GM23338 (cell line): ENCODE measurements at regions not wholly inside any gene's neighbourhood (a gene's known extent, or its start where the extent isn't known, plus 50 kb on each side); places are given as distances from the start of the nearest gene placed in this dataset.

Source experiments
- CTCF ChIP-seq, 2 experiments: fragments of 200-600 bp in 1 of 2; sonication (generic) in 1 of 2; conservative IDR thresholded peaks; 2 replicates each; pipeline versions ENCODE4 v1.5.1 to v1.6.1; 2016 to 2017; ENCODE audit warnings: antibody characterized with exemption in 2 of 2, low read depth in 2 of 2, mild to moderate bottlenecking in 2 of 2, moderate library complexity in 1 of 2
- POLR2AphosphoS5 ChIP-seq: IDR thresholded peaks from 2 replicates; pipeline ENCODE4 v1.6.1; 2016; ENCODE audit warnings: antibody characterized with exemption, low read depth

- no peak for TF ChIP-seq CTCF (conservative IDR thresholded peaks at IDR 0.05; ENCODE audit: low read depth in 2 of 2)
- TF ChIP-seq POLR2AphosphoS5 = no peak
Observed at GRCh38 chr4:187444061-187444460, 551.5 kb upstream of the ZFP42 start.
